ENCODE measurements at regions not wholly inside any gene's neighbourhood (a gene's known extent, or its start where the extent isn't known, plus 50 kb on each side); places are given as distances from the start of the nearest gene placed in this dataset.
A peak's percentile ranks its signal among the peaks of the same experiment; 100 is the strongest.

- no peak for DNase-seq
Measured at GRCh38 chr1:201682964-201683363, 144.0 kb downstream of the NAV1 start.

- DNase-seq = no peak
Measured at GRCh38 chr1:201683397-201683796, 144.5 kb downstream of the NAV1 start.

GRCh38 chr1:201685485-201685884, 143.5 kb upstream of the IPO9 start:
- no peak for DNase-seq

GRCh38 chr1:201686714-201687455, 142.1 kb upstream of the IPO9 start:
- DNase-seq = no peak

- no peak for DNase-seq
Measured at GRCh38 chr1:201688514-201688913, 140.4 kb upstream of the IPO9 start.

- DNase-seq = no peak
Measured at GRCh38 chr1:201689647-201690046, 139.3 kb upstream of the IPO9 start.

- no peak for DNase-seq
Measured at GRCh38 chr1:201690528-201690927, 138.4 kb upstream of the IPO9 start.

- DNase-seq = no peak
Measured at GRCh38 chr1:201691716-201692554, 137.0 kb upstream of the IPO9 start.

GRCh38 chr1:201692555-201693394, 136.2 kb upstream of the IPO9 start:
- DNase-seq = no peak

GRCh38 chr1:201693890-201694607, 134.9 kb upstream of the IPO9 start:
- DNase-seq = peak in 12 of 56 donors; percentile 15 to 45 (median 30)

GRCh38 chr1:201694608-201695335, 134.2 kb upstream of the IPO9 start:
- peak in 7 of 56 donors; percentile 20 to 45 (median 35) for DNase-seq

- DNase-seq = no peak
Measured at GRCh38 chr1:201695607-201696006, 133.3 kb upstream of the IPO9 start.

GRCh38 chr1:201696217-201696761, 132.7 kb upstream of the IPO9 start:
- peak in 49 of 56 donors; percentile 39 to 90 (median 70) for DNase-seq

- no peak for DNase-seq
Measured at GRCh38 chr1:201697174-201697573, 131.8 kb upstream of the IPO9 start.

- DNase-seq = no peak
Measured at GRCh38 chr1:201701831-201702230, 127.1 kb upstream of the IPO9 start.

GRCh38 chr1:201702936-201703335, 126.0 kb upstream of the IPO9 start:
- peak in 5 of 56 donors; percentile 27 to 51 (median 32) for DNase-seq

GRCh38 chr1:201703621-201704438, 125.1 kb upstream of the IPO9 start:
- DNase-seq = peak in 51 of 56 donors; percentile 39 to 88 (median 69)

GRCh38 chr1:201704439-201704792, 124.5 kb upstream of the IPO9 start:
- no peak for DNase-seq

- DNase-seq = no peak
Measured at GRCh38 chr1:201705389-201705788, 123.6 kb upstream of the IPO9 start.
